Fibroblast of lung (primary cell): ENCODE measurements at regions not wholly inside any gene's neighbourhood (a gene's known extent, or its start where the extent isn't known, plus 50 kb on each side); places are given as distances from the start of the nearest gene placed in this dataset.
A peak's percentile ranks its signal among the peaks of the same experiment; 100 is the strongest.

Source experiments
- DNase-seq, 2 donors: peaks; one replicate each; pipeline versions ENCODE4 v3.0.0 to v3.0.0-alpha.2; 2010; ENCODE audit warnings: low read depth in 2 of 2
- H2AFZ ChIP-seq: 2 replicates; pipeline ENCODE4 v1.5.1; 2012; ENCODE audit warnings: low read length, control low read depth, inconsistent platforms
- H3K27ac ChIP-seq: 2 replicates; pipeline ENCODE4 v1.5.1; 2011; ENCODE audit warnings: low read length, control low read depth; ENCODE audit not compliant: insufficient read depth
- H3K27me3 ChIP-seq: 2 replicates; pipeline ENCODE4 v1.5.1; 2011; ENCODE audit warnings: mild to moderate bottlenecking, low read length; ENCODE audit not compliant: control insufficient read depth, insufficient read depth
- H3K36me3 ChIP-seq: 2 replicates; pipeline ENCODE4 v1.5.1; 2011; ENCODE audit warnings: low read length; ENCODE audit not compliant: control insufficient read depth, insufficient read depth
- H3K4me1 ChIP-seq: 2 replicates; pipeline ENCODE4 v1.5.1; 2011; ENCODE audit warnings: low read length; ENCODE audit not compliant: control insufficient read depth, insufficient read depth; ENCODE audit errors: extremely low read depth
- H3K4me2 ChIP-seq: 2 replicates; pipeline ENCODE4 v1.5.1; 2011; ENCODE audit warnings: low read length, control low read depth; ENCODE audit not compliant: insufficient read depth; ENCODE audit errors: extremely low read depth
- H3K4me3 ChIP-seq, 4 experiments: fragments of 200-600 bp in 1 of 4; sonication (generic) in 1 of 4; replicated peaks in 1 of 4; 2 replicates each; pipeline ENCODE4 v1.5.1; 2011 to 2016; ENCODE audit warnings: low read length in 4 of 4, low read depth in 3 of 4, mild to moderate bottlenecking in 3 of 4, control low read depth in 2 of 4, inconsistent platforms in 1 of 4, mixed read lengths in 1 of 4; ENCODE audit not compliant: insufficient read depth in 1 of 4; ENCODE audit errors: control extremely low read depth in 1 of 4
- H3K79me2 ChIP-seq: 2 replicates; pipeline ENCODE4 v1.5.1; 2012; ENCODE audit warnings: mild to moderate bottlenecking, low read length, inconsistent platforms; ENCODE audit not compliant: control insufficient read depth, insufficient read depth
- H3K9ac ChIP-seq: 2 replicates; pipeline ENCODE4 v1.5.1; 2011; ENCODE audit warnings: mild to moderate bottlenecking, low read length, control low read depth; ENCODE audit not compliant: insufficient read depth
- H3K9me3 ChIP-seq: 2 replicates; pipeline ENCODE4 v1.5.1; 2012; ENCODE audit warnings: low read depth, low read length; ENCODE audit not compliant: control insufficient read depth, insufficient read depth
- H4K20me1 ChIP-seq: 2 replicates; pipeline ENCODE4 v1.5.1; 2011; ENCODE audit warnings: low read length; ENCODE audit not compliant: control insufficient read depth, insufficient read depth; ENCODE audit errors: extremely low read depth
- CTCF ChIP-seq, 2 donors: IDR thresholded peaks in 1 of 2; conservative IDR thresholded peaks in 1 of 2; 1 replicate in 1 of 2; 2 replicates in 1 of 2; pipeline ENCODE4 v1.5.1; 2011 to 2012; ENCODE audit warnings: low read length in 2 of 2, control low read depth in 1 of 2, inconsistent platforms in 1 of 2, low read depth in 1 of 2, mild to moderate bottlenecking in 1 of 2
- EZH2 ChIP-seq: IDR thresholded peaks from 2 replicates; pipeline ENCODE4 v1.5.1; 2012; ENCODE audit warnings: low read length, control low read depth, mild to moderate bottlenecking; ENCODE audit errors: missing control alignments

- H3K27ac ChIP-seq = peak overlapping the region; percentile 97
- TF ChIP-seq EZH2 = no peak
- no peak for TF ChIP-seq CTCF (conservative IDR thresholded peaks at IDR 0.05 in 1 of 2, IDR thresholded peaks at IDR 0.05 in 1 of 2; ENCODE audit: low read depth in 1 of 2, low read length in 2 of 2)
- no peaks in the 10 kb centered on the region for H3K9me3 ChIP-seq
- H3K9ac ChIP-seq = no peak overlapping the region
- no peak overlapping the region for H3K4me2 ChIP-seq
- no peak for DNase-seq
- H3K4me3 ChIP-seq = no peak overlapping the region
- no peaks in the 10 kb centered on the region for H4K20me1 ChIP-seq
- no peaks in the 10 kb centered on the region for H3K27me3 ChIP-seq
- H3K79me2 ChIP-seq = peaks cover 2% of the 10 kb centered on the region
- H3K4me1 ChIP-seq = peaks cover 43% of the 10 kb centered on the region
- no peaks in the 10 kb centered on the region for H3K36me3 ChIP-seq
- no peak overlapping the region for H2AFZ ChIP-seq
Observed at GRCh38 chr2:46846536-46846935, 69.1 kb downstream of the MCFD2 start.

- Histone ChIP-seq H3K4me2 (no peak overlapping the region), H2AFZ (no peak overlapping the region), H3K4me1 (peaks cover 40% of the 10 kb centered on the region), H4K20me1 (no peaks in the 10 kb centered on the region), H3K9me3 (no peaks in the 10 kb centered on the region), H3K4me3 (no peak overlapping the region), H3K27me3 (no peaks in the 10 kb centered on the region), H3K36me3 (no peaks in the 10 kb centered on the region), H3K9ac (no peak overlapping the region), H3K27ac (no peak overlapping the region), H3K79me2 (peaks cover 2% of the 10 kb centered on the region)
- no peak for DNase-seq
- no peak for TF ChIP-seq EZH2
- TF ChIP-seq CTCF (conservative IDR thresholded peaks at IDR 0.05 in 1 of 2, IDR thresholded peaks at IDR 0.05 in 1 of 2; ENCODE audit: low read depth in 1 of 2, low read length in 2 of 2) = no peak
Observed at GRCh38 chr2:46845542-46846486, 69.8 kb downstream of the MCFD2 start.

- Histone ChIP-seq H4K20me1 (no peaks in the 10 kb centered on the region), H3K27me3 (no peaks in the 10 kb centered on the region), H3K36me3 (no peaks in the 10 kb centered on the region), H3K27ac (no peak overlapping the region), H3K4me3 (no peak overlapping the region), H3K9ac (no peak overlapping the region), H3K9me3 (no peaks in the 10 kb centered on the region), H3K4me2 (no peak overlapping the region), H3K79me2 (peaks cover 2% of the 10 kb centered on the region), H2AFZ (no peak overlapping the region), H3K4me1 (peaks cover 28% of the 10 kb centered on the region)
- no peak for DNase-seq
- TF ChIP-seq EZH2 (no peak), CTCF (conservative IDR thresholded peaks at IDR 0.05 in 1 of 2, IDR thresholded peaks at IDR 0.05 in 1 of 2; ENCODE audit: low read depth in 1 of 2, low read length in 2 of 2) (no peak)
Observed at GRCh38 chr2:46844443-46844842, 71.2 kb downstream of the MCFD2 start.
